Right renal pelvis (tissue), 4 donors: ENCODE measurements at regions not wholly inside any gene's neighbourhood (a gene's known extent, or its start where the extent isn't known, plus 50 kb on each side); places are given as distances from the start of the nearest gene placed in this dataset.

Experiments used
- DNase-seq, 4 donors: peaks; one replicate each; pipeline ENCODE4 v3.0.0-alpha.2; 2013; ENCODE audit warnings: low read depth in 4 of 4, low spot score in 3 of 4, missing footprints in 1 of 4

GRCh38 chr7:41118486-41118885 lies 584.4 kb downstream of the INHBA start:
- peak in 2 of 4 donors; percentile 19 to 22 for DNase-seq

- no peak for DNase-seq
Observed at GRCh38 chr7:41117431-41117830, 585.5 kb downstream of the INHBA start.

- no peak for DNase-seq
Observed at GRCh38 chr7:41116817-41117216, 586.1 kb downstream of the INHBA start.

- DNase-seq = no peak
Observed at GRCh38 chr7:41116337-41116736, 586.6 kb downstream of the INHBA start.

DNA sequence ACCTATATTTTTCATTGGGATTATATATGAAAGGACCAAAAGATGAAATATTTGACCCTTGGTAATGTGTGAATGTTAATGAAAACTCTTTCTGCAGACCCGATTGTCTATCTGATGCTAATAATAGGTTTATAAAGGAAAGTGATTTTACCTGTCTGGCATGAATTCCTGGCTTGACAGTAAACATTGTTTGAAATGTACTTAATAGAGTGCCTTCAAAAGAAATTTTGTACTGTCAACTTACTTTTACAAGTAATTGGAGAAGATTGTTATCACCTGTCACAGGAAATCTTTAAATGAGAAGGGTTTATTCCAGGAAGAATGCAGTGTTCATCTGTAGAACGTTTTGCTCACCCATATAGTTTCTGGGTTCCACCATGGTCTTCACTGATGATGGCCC lies 588.2 kb downstream of the INHBA start:
- DNase-seq = no peak

- no peak for DNase-seq
Observed at GRCh38 chr7:41114131-41114530, 588.8 kb downstream of the INHBA start.

- DNase-seq = no peak
Observed at GRCh38 chr7:41113719-41114118, 589.2 kb downstream of the INHBA start.

DNA sequence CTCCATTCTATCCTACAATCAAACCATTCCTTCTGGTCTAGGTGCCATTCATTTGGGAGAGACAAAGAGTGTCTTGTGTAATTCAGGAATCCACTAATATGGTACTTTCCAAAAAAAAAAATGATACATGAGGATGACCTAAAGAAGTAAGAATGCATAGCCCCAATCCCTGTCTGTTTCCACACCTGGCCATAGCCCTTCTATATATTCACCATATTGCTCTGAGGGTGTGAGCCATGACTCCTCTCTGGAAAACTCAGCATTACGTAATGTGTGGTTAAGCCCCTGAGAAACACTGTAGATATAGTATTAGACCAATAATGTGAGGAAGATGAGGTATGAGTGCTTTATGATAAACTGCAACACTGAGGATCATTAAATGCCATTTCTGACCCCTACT lies 592.7 kb downstream of the INHBA start:
- no peak for DNase-seq

GRCh38 chr7:41108821-41109220 lies 594.1 kb downstream of the INHBA start:
- DNase-seq = no peak

- DNase-seq = no peak
Observed at GRCh38 chr7:41107938-41108448, 594.9 kb downstream of the INHBA start.

DNA sequence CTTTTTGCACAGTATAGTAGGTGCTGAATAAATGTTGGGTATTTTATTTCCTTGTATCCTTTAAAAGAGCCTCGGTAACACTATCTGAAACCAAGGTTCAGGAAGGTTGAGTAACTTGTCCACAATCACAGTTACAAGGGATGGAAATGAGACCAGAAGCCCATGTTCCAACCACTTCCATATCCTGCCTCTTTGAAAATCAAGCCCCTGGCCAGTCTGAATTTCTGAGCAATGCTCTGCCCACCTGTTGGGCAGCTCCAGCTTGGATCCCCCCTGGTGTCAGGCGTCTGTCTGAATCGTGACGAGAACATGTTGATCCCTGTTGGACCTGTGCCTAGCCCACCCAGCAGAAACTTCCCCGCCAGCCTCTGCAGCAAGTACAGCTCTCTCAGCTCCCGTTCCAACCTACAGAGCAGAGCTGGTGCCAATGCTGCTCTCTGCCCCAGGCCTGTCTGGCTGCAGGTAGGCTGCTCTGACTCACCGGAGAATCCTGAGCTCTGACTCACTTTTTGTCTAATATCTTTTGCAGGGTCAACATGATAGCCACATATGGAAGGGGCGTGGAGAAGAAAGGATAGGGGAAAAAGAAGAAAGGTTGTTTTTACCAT lies 595.5 kb downstream of the INHBA start:
- no peak for DNase-seq

DNA sequence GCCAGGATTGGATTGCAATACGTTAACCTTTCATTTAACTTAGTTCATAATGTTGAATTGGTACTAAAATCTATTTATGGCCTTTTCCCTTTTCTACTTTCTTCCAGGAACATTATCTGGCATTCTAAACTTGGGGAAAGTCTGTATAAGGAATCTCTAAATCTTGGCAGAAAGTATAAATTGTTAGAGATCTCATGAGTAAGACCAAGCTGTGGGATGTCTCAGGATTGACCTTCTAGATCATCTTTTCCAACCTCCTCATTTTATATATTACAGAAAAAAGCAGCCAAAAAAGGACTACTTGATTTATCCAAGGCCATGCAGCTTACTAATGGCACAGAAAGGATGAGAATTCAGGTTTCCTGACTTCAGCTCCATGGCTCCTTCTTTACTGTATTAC lies 598.3 kb downstream of the INHBA start:
- no peak for DNase-seq

DNA sequence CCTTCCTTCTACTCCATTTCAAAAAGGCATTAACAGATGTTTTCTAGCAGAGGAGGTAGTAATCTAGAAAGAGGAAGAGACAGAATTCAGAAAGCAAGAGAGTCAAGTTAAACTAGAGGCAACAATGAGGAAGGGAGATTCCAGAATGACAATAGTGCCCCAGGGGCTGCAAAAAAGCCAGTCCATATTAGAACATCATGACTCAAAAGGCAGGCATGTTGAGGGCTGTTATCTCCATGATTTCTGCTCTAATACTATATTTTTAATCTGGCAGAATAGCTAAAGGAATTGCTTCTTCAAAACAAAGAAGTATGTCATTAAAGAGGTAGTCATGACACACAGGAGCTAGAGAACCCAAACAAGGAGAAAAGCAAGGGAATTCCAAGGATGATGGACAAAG lies 599.6 kb downstream of the INHBA start:
- DNase-seq = no peak

GRCh38 chr7:41098846-41099245 lies 604.0 kb downstream of the INHBA start:
- no peak for DNase-seq

GRCh38 chr7:41098402-41098801 lies 604.5 kb downstream of the INHBA start:
- DNase-seq = no peak

DNA sequence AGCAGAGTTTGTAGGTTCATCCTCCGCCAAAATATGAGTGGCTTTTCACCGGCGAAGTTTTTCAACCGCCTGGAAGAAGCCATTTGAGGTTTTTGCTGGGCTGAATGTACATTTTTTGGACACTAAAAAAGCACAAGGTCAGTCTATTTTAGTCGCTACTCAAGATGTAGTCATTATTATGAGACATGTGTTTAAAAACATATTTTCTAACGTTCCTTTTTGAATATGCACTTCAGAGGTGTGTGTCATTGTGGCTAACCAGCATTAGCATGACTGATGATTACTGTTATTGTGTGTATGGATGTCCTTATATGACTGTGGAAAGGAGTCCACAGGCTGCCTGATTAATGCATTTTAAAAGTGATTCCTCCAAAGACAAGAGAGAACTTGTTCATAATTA lies 605.4 kb downstream of the INHBA start:
- no peak for DNase-seq

DNA sequence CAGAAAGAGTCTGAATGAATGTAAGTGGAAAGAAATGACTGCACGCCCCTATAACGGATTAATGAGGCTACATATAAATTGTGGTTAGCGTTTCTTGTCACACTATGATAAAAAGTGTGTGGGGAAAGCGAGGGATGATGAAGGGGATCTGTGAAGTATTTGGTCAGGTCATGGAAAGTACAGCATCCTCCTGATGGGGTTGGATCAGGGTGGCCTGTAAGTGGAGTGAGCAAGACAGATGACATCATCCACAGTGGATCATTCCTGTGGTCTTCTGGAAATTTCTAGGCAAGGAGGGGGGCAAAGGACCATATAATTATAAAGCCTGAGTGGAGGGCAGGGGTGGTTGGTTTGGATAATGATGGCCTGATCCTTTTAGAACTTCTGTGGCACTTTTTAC lies 606.0 kb downstream of the INHBA start:
- no peak for DNase-seq

GRCh38 chr7:41093141-41093540 lies 609.7 kb downstream of the INHBA start:
- DNase-seq = no peak

GRCh38 chr7:41085244-41085643 lies 617.6 kb downstream of the INHBA start:
- DNase-seq = no peak

DNA sequence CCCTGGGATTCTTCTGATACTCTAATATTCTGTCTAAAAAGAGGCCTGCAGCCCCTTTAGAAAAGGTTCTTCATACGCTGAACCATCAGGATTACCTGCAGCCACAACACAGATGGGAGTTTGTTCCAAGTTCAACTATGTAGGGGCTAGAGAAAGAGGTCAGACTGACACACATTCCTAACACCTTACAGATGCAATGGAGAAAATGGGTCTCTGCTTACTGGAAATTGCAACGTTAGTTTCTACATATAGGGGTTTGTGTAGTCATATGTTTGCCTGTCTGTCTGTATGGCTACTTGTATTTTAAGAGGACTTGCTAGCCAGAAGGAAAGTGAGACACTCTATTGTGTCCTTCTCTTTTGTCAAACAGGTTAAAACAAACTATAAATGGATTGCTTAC lies 618.5 kb downstream of the INHBA start:
- no peak for DNase-seq

GRCh38 chr7:41069635-41070034 lies 633.3 kb downstream of the INHBA start:
- DNase-seq = no peak

GRCh38 chr7:41067576-41067975 lies 635.3 kb downstream of the INHBA start:
- DNase-seq = no peak

- DNase-seq = no peak
Observed at GRCh38 chr7:41065663-41066062, 637.2 kb downstream of the INHBA start.
